ENCODE measurements at regions not wholly inside any gene's neighbourhood (a gene's known extent, or its start where the extent isn't known, plus 50 kb on each side); places are given as distances from the start of the nearest gene placed in this dataset.
A peak's percentile ranks its signal among the peaks of the same experiment; 100 is the strongest.
"Not testable (repeated sequence)": the region's sequence is repeated elsewhere in the genome, so short reads cannot be mapped to it uniquely, and the experiment has no call there.

DNA sequence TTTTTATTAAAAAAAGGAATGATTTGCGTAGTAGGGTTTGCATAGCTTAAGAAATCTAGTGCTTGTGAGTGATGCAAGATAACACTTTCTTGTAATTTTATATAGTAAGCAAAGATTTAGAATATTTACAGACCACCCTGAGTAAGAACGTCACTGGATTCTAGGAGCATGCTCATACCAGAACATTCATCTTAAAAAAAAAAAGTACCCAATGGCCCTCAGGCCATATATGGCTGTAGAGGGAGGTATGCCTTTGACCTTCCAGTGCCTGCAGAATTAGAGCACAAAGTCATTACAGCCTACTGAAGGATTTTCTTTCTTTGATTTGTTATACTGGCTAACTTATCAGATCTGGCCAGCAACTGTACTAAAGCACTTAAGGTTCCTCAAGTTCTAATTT lies 236.3 kb upstream of the GYPA start:
- DNase-seq = no peak

GRCh38 chr4:144384408-144384807 lies 243.9 kb upstream of the GYPA start:
- DNase-seq = no peak

DNA sequence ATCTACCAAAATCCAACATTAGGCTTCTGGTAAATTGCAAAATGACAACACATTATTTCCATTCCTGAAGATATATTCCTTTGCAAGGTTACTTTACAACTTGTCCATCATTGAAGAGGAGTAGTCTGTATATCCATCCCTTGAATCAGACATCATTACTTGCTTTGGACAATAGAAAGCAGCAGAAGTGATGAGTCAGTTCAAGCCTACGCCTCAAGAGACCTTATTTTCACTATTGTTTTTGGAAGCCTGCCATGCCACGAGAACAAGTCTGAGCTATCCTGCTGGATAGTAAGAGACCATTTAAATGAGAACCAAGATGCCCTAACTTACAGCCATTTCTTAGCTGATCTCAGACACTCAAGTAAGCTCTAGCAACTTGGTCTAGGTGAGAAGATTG lies 246.0 kb upstream of the HHIP start:
- peak; percentile 45 for DNase-seq

DNA sequence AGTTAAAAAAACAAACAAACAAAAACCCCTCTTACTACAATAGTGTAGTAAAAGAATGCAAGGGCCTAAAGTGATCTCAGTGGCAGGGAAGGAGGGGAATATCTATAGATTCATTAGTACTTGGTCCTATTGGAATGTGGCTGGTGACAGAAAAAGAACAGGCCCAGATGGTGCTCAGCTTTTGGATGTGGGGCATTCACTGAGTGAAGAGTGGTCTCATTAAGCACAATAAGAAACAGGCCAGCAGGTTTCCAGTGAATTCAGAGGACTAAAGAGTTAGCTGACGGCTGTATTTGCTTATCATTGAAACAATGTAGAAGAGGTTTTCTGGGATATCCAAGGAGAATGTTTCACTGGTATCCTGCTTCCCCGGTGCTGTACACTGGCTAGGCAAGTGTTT lies 243.8 kb upstream of the HHIP start:
- DNase-seq = no peak

DNA sequence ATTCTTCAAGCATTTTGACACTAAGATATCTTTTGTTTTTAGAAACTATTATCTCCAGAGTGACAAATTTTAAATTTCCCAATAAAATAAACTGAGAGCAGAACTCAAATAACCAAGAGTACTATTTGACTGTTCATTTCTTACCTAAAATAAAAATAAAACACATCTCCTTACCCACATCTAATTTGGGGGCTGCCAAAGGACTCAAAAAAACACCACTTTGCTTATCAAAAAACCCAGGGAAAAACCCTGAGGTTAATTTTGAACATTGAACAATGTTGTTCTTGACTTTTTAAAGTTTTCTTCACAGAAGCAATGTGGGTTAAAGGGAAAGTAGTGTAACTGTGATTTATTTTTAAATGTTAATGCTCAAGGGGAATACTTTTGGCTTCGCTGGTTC lies 243.0 kb upstream of the HHIP start:
- no peak for DNase-seq

- DNase-seq = no peak
Measured at GRCh38 chr4:144403893-144404292, 242.1 kb upstream of the HHIP start.

DNA sequence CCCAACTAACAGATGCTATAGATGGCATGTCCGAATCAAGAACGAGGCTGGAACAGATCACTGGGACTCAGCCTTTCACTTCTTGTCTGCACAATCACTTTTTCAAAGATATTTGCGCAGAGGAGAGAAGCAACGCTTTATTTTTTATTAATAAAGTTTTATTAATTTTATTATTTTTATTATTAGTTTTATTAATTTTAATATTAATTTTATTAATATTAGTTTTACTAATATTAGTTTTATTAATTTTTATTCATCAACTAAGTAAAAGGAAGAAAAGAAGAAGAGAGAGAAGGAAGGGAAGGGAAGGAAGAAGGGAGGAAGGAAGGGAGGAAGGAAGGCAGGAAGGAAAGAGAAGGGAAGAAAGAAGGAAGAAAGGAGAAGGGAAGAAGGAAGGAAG lies 236.4 kb upstream of the HHIP start:
- no peak for DNase-seq

DNA sequence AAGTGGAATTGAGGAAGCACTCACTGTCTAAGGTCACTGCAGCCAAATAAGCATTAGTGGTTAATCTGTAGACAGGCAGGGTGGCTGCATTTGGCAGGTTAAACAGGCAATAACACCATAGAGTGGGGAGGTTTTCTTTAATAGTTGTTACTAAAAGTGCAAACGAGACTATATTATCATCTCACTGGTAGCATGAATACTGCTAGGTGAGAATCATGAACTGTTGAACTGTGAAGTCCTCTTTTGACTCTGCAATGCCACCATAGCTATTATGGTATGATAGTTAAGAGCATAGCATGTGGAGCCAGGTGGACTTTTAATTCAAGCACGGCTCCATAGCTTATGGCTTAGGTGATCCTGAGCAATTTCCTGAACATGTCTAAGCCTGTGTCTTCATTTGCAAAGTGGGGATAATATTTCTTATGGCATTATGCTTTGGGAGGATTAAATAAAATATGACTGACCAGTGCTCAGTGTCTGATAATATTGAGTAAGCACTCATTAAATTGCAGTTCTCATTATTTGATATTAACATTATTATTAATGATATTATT lies 235.6 kb upstream of the HHIP start:
- DNase-seq = no peak

- DNase-seq = no peak
Measured at GRCh38 chr4:144411119-144411518, 234.8 kb upstream of the HHIP start.

GRCh38 chr4:144411700-144412099 lies 234.3 kb upstream of the HHIP start:
- no peak for DNase-seq

DNA sequence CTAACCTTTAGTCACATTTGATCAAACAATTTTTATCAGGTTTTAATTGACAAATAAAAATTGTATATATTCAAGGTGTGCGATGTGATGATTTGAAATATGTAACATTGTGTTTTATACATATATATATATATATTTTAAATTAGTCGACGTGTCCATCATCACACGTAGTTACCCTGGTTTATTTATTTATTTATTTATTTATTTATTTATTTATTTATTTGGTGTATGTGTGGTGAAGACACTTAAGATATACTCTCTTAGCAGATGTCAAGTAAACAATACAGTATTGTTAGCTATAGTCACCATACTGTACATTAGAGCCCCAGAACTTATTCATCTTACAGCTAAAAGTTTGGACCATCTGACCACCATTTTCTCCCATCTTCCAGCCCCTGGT lies 224.9 kb upstream of the HHIP start:
- DNase-seq = no peak

- no peak for DNase-seq
Measured at GRCh38 chr4:144421839-144422565, 224.0 kb upstream of the HHIP start.

GRCh38 chr4:144423930-144424329 lies 222.0 kb upstream of the HHIP start:
- DNase-seq = no peak

DNA sequence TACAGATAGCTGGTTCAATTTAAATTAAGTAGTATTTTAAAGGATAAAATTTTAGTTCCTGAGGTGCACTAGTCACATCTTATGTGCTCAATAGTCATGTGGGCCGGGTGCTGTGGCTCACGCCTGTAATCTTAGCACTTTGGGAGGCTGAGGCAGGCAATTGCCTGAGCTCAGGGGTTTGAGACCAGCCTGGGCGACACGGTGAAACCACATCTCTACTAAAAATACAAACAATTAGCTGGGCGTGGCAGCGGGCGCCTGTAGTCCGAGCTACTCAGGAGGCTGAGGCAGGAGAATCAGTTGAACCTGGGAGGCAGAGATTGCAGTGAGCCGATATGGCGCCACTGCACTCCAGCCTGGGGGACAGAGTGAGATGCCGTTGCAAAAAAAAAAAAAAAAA lies 219.9 kb upstream of the HHIP start:
- DNase-seq = not testable (repeated sequence)

GRCh38 chr4:144442713-144443112 lies 203.2 kb upstream of the HHIP start:
- no peak for DNase-seq

GRCh38 chr4:144449611-144450010 lies 196.3 kb upstream of the HHIP start:
- no peak for DNase-seq

DNA sequence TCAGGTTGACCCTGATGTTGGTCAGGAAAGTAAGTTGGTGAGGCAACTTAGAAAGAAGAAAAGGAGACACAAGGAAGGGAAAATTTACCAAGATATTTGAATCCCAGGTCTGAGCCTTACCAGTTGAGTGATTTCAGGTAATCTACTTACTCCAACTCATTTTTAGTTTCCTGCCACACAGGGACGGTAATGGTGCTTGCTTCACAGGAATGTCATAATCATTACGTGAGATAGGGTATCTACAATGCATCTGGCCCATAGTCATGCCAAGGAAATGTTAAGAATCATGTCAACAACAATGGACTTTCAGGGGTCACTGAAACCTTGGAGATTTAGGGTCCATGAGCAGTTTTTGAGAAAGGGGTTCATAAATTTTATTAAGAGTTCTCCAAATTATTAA lies 195.4 kb upstream of the HHIP start:
- DNase-seq = no peak

DNA sequence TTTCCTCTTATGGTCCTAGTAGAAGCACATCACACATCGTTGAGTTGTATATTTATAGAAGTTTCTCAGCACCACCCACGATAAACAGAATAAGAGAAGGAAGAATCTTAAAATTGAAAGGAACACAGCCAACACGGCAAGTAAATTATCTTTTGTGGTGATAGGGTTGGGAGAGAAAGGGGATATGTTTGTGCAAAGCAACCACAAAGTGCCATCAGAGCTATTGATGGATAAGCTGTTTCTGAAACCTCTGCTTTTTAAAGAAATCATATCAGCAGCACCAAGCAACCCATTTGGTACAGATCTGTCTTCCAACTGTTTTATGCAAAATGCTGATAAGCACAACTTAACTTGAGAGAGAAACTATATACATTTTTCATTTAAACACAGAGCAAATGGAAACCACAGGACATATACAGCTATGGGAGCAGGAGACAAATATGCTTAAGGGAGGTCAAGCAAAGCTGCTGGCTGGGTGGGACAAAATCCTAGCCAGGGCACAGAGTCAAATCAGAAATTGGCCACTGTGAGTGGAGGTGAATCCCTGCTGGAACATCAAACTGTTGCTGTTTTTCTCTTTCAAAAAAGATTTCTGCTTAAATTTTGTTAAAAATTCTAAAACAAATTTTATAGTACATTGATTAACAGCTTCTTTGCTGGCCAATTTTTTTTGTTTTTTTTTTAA lies 194.0 kb upstream of the HHIP start:
- no peak for DNase-seq

DNA sequence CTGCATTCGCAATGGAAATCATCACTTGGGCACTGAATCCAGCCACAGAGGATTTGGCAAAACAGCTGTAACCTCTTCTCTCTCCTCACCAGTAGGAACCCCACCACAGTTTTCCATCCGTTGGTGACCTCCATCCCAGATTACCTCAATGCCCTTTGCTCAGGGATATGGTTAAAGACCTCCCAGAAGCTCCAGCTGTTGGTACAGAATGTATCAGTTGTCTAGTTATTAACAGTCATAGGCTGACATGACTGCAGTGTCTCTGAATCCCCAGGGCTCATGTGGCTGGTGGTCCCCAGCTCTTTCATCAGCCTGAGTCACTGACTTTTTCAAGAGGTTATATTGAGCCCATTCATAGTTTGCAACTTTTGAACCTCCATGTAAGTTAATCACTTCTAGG lies 189.8 kb upstream of the HHIP start:
- no peak for DNase-seq

GRCh38 chr4:144461906-144462305 lies 184.1 kb upstream of the HHIP start:
- DNase-seq = no peak

DNA sequence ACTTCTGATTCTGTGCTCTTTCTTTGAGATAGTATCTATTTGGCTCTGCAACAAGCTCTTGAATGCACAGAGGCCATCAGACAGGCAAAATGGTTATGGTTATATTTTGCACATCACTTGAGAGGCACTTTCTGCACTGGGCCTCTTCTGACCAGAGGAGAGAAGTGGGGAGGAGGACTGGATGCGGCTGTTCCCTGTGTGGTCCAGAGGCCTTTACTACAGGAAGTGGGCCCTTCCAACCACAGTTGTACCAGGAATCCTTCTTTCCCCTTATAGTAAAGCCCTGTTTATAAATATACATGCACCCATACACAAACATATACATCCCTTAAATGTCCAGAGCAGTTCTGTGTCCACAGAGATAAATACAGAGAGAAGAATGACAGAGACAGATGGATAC lies 182.7 kb upstream of the HHIP start:
- no peak for DNase-seq

GRCh38 chr4:144463896-144464295 lies 182.1 kb upstream of the HHIP start:
- DNase-seq = no peak

DNA sequence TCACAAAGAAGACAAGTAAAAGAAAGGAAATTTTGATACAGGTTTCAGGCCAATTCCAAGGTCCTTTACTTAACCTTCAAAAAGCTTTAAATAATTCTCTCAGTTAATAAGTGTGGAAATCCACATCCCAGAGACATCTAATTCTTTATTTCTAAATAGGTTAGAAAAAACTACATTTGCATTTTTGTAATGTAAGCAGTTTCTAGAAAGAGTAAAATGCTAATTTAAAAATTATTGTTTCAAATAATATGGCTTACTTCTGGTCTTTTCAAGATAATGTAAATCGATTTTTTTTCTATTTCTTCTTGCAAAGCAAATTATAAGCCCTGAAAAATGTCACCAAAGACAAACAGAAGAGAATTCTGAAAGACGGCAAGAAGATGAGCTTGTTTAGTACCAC lies 180.4 kb upstream of the HHIP start:
- no peak for DNase-seq

GRCh38 chr4:144480068-144480467 lies 165.9 kb upstream of the HHIP start:
- DNase-seq = no peak

DNA sequence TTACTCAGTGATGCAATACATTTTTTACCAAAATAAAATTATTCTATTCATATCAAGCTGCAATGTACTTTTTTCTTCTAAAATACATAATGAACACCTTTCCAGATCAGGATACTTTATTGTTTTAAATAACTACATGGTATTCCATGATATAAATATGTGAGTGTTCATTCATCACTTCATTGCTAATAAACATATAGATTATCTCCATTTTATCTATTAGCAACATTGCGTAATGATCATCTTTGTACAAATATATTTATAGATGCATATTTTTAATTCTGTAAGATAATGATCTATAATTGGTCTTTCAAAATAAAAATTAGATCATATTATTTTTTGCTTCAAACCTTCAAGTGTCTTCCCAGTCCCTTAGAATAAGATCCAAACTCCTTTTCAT lies 156.1 kb upstream of the HHIP start:
- DNase-seq = no peak

Data from DMS153 (cell line).